NCI-H1092 treated with DMSO at 0.1 percent for 48 hours (cell line): ENCODE measurements at regions not wholly inside any gene's neighbourhood (a gene's known extent, or its start where the extent isn't known, plus 50 kb on each side); places are given as distances from the start of the nearest gene placed in this dataset.
"Not testable (repeated sequence)": the region's sequence is repeated elsewhere in the genome, so short reads cannot be mapped to it uniquely, and the experiment has no call there.

Experiments used
- DNase-seq: peaks from one replicate; lab custom pipeline; 2025; lab: John Stamatoyannopoulos, UW

DNA sequence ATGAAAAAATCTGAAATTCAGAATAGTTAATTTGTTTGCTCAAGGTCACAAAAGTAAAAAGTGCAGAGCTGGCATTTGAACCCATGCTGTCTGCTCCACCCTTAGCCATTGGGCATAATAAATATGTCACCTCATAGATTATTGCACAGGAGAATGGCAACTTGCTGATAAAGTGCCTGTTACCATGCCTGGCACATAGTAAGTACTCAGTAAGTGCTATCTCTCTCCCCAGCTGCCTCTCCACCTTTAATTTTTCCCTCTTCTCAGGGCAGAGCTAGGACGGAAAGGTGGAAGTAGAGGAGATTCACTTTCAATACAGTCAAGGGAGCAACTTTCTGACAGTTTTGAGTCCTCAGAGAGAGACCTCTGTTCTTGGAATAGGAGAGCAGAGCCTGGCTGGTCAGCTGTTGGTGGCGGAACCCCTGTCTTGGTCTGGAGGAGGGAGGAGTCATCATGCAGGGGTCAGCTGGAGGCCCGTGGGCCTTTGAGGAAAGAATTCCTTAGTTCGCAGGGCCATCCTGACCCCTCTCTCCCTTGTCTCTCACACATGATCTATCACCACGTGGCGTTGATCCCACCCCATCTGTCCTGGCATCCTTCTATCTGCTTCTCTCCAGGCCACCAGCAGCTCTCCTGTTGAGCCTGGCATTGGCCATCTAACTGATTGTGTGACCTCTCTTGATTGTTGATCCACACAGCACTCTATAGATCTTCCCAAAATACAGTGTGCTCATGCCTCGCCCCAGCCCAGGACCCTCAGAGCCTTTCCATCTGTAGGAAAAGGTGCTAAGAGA, 149.3 kb downstream of the RPLP1 start:
- no peak for DNase-seq

- no peak for DNase-seq
These were observed 150.3 kb downstream of the RPLP1 start for GRCh38 chr15:69602921-69603320.

- DNase-seq = no peak
These were observed 150.9 kb downstream of the RPLP1 start for GRCh38 chr15:69603369-69604071.

- peak; percentile 43 for DNase-seq
These were observed 151.4 kb downstream of the RPLP1 start for GRCh38 chr15:69604072-69604411.

DNA sequence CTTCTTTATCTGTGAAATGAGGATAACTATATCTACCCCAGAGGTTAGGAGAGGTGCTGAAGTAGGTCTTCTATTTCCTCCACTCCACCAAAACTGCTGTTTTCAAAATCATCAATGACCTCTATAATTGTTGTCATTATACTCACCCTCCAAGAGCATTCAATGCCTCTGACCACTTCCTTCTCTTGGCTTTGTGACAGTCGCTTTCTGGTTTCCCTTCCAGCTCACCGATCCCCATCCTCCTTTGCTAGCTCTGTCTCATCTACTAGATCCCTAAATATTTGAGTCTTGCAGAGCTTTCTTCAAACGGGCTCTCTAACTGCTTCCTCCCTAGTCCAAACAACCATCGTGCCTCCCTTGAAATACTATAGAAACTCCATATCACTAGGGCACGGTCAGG, 153.5 kb downstream of the RPLP1 start:
- no peak for DNase-seq

DNA sequence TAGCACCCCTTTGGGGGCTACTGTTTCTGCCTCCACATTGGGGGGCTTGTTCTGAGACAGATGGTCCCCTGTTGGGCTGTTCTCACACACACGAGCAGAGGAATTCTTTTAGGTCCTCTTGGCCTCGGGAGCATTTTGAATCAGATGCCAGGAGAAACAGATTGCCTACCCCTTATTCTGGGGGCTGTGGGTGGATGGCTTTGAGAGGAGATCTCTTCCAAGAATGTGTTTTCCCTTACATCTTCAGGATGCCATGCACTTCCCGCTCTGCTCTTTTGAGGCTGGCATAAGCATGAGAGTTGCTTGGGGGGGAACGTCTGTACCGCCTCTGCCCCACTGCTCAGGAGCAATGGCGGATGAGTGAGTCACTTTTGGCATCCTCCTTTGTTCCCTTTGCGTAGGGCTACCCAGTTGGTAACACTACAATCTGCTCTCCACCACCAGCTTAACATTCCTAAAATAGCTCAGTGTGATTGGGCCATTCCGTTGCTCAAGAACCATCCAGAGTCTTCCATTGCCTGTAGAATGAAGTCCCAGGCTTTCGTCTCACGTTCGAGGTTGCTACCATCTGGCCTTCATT, 154.4 kb downstream of the RPLP1 start:
- no peak for DNase-seq

DNA sequence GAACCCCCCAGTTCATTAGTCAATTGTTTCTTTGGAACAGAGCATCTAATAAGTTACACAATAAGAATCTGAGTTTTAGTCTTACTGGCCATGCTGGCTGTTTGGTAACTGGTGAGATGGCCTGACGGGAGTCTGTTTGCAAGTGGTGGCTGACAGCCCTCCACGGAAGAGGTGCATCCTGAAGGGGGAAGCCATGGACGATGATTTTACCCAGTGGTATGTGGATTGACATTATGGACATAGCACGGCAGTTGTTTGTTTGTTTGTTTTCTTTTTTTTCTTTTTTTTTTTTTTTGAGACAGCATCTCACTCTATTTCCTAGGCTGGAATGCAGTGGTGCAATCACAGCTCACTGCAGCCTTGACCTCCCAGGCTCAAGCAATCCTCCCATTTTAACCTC, 156.0 kb downstream of the RPLP1 start:
- no peak for DNase-seq

DNA sequence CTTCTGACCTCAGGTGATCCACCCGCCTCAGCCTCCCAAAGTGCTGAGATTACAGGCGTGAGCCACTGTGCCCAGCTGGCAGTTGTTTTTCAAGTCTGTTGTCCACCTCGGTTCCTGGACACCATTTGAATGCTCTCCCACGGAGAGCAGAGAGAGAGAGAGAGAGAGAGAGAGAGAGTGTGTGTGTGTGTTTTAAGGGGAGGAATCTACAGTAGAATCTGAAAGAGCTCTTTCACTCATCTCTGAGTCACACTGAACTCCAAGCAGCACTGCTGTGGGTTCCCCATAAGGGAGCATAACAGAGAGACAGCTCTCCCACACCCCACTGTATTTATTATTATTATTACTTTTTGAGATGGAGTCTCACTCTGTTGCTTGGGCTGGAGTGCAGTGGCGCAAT, 156.6 kb downstream of the RPLP1 start:
- DNase-seq = no peak

GRCh38 chr15:69609776-69610175, 157.2 kb downstream of the RPLP1 start:
- DNase-seq = no peak

DNA sequence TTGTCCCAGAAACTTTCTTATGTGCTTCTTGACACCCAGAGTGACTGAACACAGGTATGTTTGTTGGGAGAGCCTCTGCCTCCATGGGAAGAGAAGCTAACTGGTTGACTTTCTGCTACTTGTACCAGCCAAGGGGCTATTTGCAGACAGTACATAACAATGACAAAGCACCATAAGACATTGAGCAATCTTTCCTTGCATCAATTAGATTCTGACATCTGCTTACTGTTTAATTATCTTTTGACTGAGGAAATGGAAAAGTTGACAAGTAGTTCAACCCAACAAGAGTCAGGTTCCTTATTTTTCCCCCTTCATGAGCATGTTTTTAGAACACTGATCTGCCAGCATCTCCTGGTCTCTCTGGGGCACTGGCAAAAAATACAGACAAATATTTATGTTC, 157.7 kb downstream of the RPLP1 start:
- no peak for DNase-seq

DNA sequence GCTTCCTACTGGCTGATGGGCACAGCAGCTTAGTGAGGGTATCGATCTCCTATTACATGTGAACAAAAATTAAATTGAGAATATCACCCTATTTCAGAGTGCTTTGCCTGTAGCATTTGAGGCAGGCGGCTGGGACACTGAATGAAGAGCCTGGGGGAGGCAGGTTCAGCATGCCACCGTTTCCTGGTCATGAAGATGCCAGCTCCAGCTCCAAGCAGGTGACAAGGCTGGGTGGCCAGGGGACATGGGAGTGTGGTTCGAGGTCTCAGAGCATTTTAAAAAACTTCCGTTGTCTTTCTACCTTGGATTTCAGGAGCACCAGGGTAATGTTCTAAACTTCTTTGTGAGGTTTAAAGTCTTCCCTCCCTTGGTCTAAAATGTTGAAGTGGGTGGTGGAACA, 158.2 kb downstream of the RPLP1 start:
- no peak for DNase-seq

GRCh38 chr15:69612112-69612511, 159.5 kb downstream of the RPLP1 start:
- peak; percentile 31 for DNase-seq

- no peak for DNase-seq
These were observed 160.6 kb downstream of the RPLP1 start for GRCh38 chr15:69613182-69613581.

GRCh38 chr15:69613988-69614387, 161.4 kb downstream of the RPLP1 start:
- no peak for DNase-seq

DNA sequence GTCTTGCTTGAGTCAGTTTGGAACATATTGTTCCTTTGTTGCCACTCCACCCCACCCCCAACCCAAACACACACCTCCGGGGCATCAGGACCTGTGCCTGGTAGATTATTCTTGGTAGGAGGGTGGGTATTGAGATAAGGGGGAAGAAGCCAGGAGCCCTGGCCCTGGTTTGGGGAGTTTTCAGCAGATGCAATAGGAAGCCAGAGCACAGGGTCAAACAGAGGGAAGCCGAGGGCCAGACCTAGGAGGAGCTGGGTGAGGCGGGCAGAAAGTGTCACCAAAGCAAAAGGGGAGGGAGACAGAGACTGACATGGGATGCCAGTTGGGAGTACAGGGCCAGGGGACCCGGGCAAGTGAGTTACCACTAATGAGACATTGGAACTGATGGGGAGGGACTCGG, 163.1 kb downstream of the RPLP1 start:
- no peak for DNase-seq

DNA sequence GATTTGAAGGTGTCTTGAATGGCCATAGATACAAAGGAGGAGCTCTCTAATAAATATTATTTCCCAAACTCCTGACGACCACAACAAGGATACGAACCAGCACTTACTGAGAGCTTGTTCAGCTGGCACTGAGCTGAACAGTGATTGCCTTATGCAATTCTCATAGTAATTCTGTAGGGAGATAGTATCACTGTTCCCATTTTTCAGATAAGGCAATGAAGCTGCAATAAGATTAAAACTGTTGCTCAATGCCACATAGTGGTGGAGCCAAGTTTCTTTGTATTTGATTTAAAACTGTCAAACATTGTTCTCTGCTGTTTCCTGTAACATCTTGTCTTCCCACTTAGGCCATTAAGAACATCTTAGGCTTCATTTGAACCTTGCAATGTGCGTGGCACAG, 163.9 kb downstream of the RPLP1 start:
- no peak for DNase-seq

GRCh38 chr15:69617144-69617543, 164.5 kb downstream of the RPLP1 start:
- not testable (repeated sequence) for DNase-seq

GRCh38 chr15:69623392-69624154, 171.0 kb downstream of the RPLP1 start:
- DNase-seq = no peak

GRCh38 chr15:69624155-69624520, 171.5 kb downstream of the RPLP1 start:
- DNase-seq = no peak

GRCh38 chr15:69624816-69625215, 172.2 kb downstream of the RPLP1 start:
- DNase-seq = no peak

GRCh38 chr15:69625328-69625727, 172.7 kb downstream of the RPLP1 start:
- no peak for DNase-seq
